ENCODE measurements at regions not wholly inside any gene's neighbourhood (a gene's known extent, or its start where the extent isn't known, plus 50 kb on each side); places are given as distances from the start of the nearest gene placed in this dataset.

DNA sequence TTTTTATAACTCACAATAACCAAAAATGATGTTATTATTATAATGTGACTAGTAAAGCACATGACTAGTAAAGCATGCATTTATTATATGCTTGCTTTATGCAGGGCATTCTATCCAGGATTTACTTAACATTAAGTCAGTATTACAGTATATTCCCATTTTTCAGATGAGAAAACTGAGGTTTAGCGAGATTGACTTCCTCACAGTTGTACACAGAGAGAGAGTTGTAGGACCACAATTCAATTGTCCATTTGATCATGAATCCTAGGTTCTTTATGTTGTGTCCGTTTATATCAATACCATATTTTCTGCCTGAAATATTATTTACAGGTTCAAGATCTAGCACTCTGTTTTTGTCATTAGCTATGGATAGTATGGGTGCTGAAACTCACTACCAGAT is 301.5 kb downstream of the PRL start:
- POLR2A ChIA-PET, result no interaction called here
- Histone ChIP-seq H3K9me3 (replicated peaks; ENCODE audit: control insufficient read depth, insufficient read depth, low read length) (no peaks in the 10 kb centered on the region), H2AFZ (ENCODE audit: low read depth, low read length) (no peak overlapping the region), H3K27me3 (ENCODE audit: control insufficient read depth in 2 of 2, insufficient read depth in 2 of 2, low read length in 2 of 2) (no peaks in the 10 kb centered on the region), H3K27ac (ENCODE audit: insufficient read depth, low read depth, low read length) (no peak overlapping the region), H3K4me3 (replicated peaks in 1 of 3; ENCODE audit: insufficient read depth in 1 of 3, low read depth in 1 of 3, low read length in 3 of 3) (no peak overlapping the region), H3K36me3 (ENCODE audit: control insufficient read depth in 2 of 2, extremely low read depth in 1 of 2, insufficient read depth in 2 of 2, low read length in 2 of 2) (no peaks in the 10 kb centered on the region), H3K9ac (replicated peaks; ENCODE audit: extremely low read depth, insufficient read depth, low read length) (no peak overlapping the region), H4K20me1 (replicated peaks; ENCODE audit: control insufficient read depth, extremely low read depth, insufficient read depth, low read length) (no peaks in the 10 kb centered on the region), H3K9me1 (replicated peaks; ENCODE audit: control insufficient read depth, extremely low read depth, insufficient read depth, low read length) (no peaks in the 10 kb centered on the region), H3K79me2 (ENCODE audit: control insufficient read depth, insufficient read depth, low read length) (no peaks in the 10 kb centered on the region), H3K4me1 (ENCODE audit: control insufficient read depth, extremely low read depth, insufficient read depth, low read length) (peaks cover 19% of the 10 kb centered on the region), H3K4me2 (ENCODE audit: insufficient read depth, low read length) (no peak overlapping the region)
- dilution Hi-C loops (cut with MboI; ENCODE audit: extremely low pct_ligation_motif_present, low sequenced_read_pairs) (no loop called here), intact Hi-C loops (cut with micrococcal nuclease) (no loop called here)
- no peak for FAIRE-seq
- no peak for DNase-seq (ENCODE audit: low read depth, low spot score)
- no TSS peak for BruUV-seq (replicated peaks)
- CTCF ChIA-PET, result no interaction called here
- TF ChIP-seq MAX (IDR thresholded peaks at IDR 0.05; ENCODE audit: insufficient read depth, insufficient read length) (no peak), POLR2A (IDR thresholded peaks at IDR 0.05; ENCODE audit: low read depth, low read length) (no peak), JUN (IDR thresholded peaks at IDR 0.05; ENCODE audit: borderline replicate concordance, insufficient read depth, insufficient read length, low read depth) (no peak), CTCF (IDR thresholded peaks at IDR 0.05; ENCODE audit: extremely low read depth in 1 of 2, insufficient read depth in 1 of 2, low read depth in 1 of 2, low read length in 2 of 2) (no peak), GATA2 (IDR thresholded peaks at IDR 0.05; ENCODE audit: insufficient read depth, insufficient read length, low read depth, low read length) (no peak), EZH2 (IDR thresholded peaks at IDR 0.05; ENCODE audit: borderline replicate concordance, low read depth, low read length, severe bottlenecking) (no peak), MYC (IDR thresholded peaks at IDR 0.05; ENCODE audit: low read depth, low read length) (no peak), POLR2AphosphoS5 (IDR thresholded peaks at IDR 0.05; ENCODE audit: insufficient read depth, low read depth, low read length) (no peak), FOS (IDR thresholded peaks at IDR 0.05; ENCODE audit: borderline replicate concordance, insufficient read depth, low read length) (no peak)

All from endothelial cell of umbilical vein (primary cell).